Myocyte (in vitro differentiated cells): ENCODE measurements at regions not wholly inside any gene's neighbourhood (a gene's known extent, or its start where the extent isn't known, plus 50 kb on each side); places are given as distances from the start of the nearest gene placed in this dataset.

Experiments used
- DNase-seq: peaks from one replicate; pipeline ENCODE4 v3.0.0-alpha.2; 2012; ENCODE audit warnings: low read depth

GRCh38 chr9:95757439-95757838, 118.1 kb upstream of the ERCC6L2 start:
- no peak for DNase-seq

GRCh38 chr9:95756986-95757385, 118.5 kb upstream of the ERCC6L2 start:
- DNase-seq: no peak

- no peak for DNase-seq
These were observed 119.4 kb upstream of the ERCC6L2 start for GRCh38 chr9:95756101-95756500.

GRCh38 chr9:95755421-95755730, 120.1 kb upstream of the ERCC6L2 start:
- no peak for DNase-seq

- no peak for DNase-seq
These were observed 120.7 kb upstream of the ERCC6L2 start for GRCh38 chr9:95754533-95755420.

- peak; percentile 44 for DNase-seq
These were observed 121.6 kb upstream of the ERCC6L2 start for GRCh38 chr9:95753762-95754465.

GRCh38 chr9:95752129-95752731, 123.3 kb upstream of the ERCC6L2 start:
- DNase-seq: no peak

GRCh38 chr9:95751520-95751790, 124.0 kb upstream of the ERCC6L2 start:
- no peak for DNase-seq

- no peak for DNase-seq
These were observed 124.6 kb upstream of the ERCC6L2 start for GRCh38 chr9:95750725-95751519.

- DNase-seq: no peak
These were observed 126.0 kb upstream of the ERCC6L2 start for GRCh38 chr9:95749493-95749892.

- no peak for DNase-seq
These were observed 128.9 kb upstream of the ERCC6L2 start for GRCh38 chr9:95746408-95747180.

- no peak for DNase-seq
These were observed 132.7 kb upstream of the ERCC6L2 start for GRCh38 chr9:95742821-95743220.

- DNase-seq: no peak
These were observed 133.9 kb upstream of the ERCC6L2 start for GRCh38 chr9:95741631-95742030.

- no peak for DNase-seq
These were observed 135.1 kb upstream of the ERCC6L2 start for GRCh38 chr9:95740217-95741004.

- no peak for DNase-seq
These were observed 137.1 kb upstream of the ERCC6L2 start for GRCh38 chr9:95738438-95738837.

GRCh38 chr9:95736891-95737522, 138.5 kb upstream of the ERCC6L2 start:
- no peak for DNase-seq

GRCh38 chr9:95736370-95736769, 139.1 kb upstream of the ERCC6L2 start:
- DNase-seq: no peak

- no peak for DNase-seq
These were observed 139.8 kb upstream of the ERCC6L2 start for GRCh38 chr9:95735701-95736100.

GRCh38 chr9:95733741-95734666, 141.5 kb upstream of the ERCC6L2 start:
- no peak for DNase-seq
